IMR-90 (cell line): ENCODE measurements at regions not wholly inside any gene's neighbourhood (a gene's known extent, or its start where the extent isn't known, plus 50 kb on each side); places are given as distances from the start of the nearest gene placed in this dataset.

Source experiments
- FOS ChIP-seq: fragments of 150-350 bp; IDR thresholded peaks from 2 replicates; pipeline ENCODE4 v1.6.1; 2016; ENCODE audit warnings: low read depth, low read length
- MAZ ChIP-seq: IDR thresholded peaks from 2 replicates; pipeline ENCODE4 v1.6.1; 2012; ENCODE audit warnings: low read depth, mild to moderate bottlenecking, low read length, improper control_type of control experiment, moderate library complexity, borderline replicate concordance
- NFE2L2 ChIP-seq: fragments of 150-350 bp; IDR thresholded peaks from 2 replicates; pipeline ENCODE4 v1.6.1; 2016; ENCODE audit warnings: low read depth, mild to moderate bottlenecking, low read length
- POLR2A ChIP-seq: IDR thresholded peaks from 2 replicates; pipeline ENCODE4 v1.6.1; 2012; ENCODE audit warnings: mild to moderate bottlenecking, low read depth, low read length
- RAD21 ChIP-seq: IDR thresholded peaks from 2 replicates; pipeline ENCODE4 v1.6.1; 2012; ENCODE audit warnings: low read length, improper control_type of control experiment
- SMC3 ChIP-seq: fragments of 150-350 bp; IDR thresholded peaks from 2 replicates; pipeline ENCODE4 v1.6.1; 2016; ENCODE audit warnings: low read depth, mild to moderate bottlenecking, antibody characterized with exemption, low read length, moderate library complexity
- TF ChIP-seq, protein P1 (sequence below): conservative IDR thresholded peaks from 2 replicates; pipeline ENCODE4 v1.5.1; 2012; ENCODE audit warnings: mild to moderate bottlenecking, low read depth, low read length, improper control_type of control experiment

DNA sequence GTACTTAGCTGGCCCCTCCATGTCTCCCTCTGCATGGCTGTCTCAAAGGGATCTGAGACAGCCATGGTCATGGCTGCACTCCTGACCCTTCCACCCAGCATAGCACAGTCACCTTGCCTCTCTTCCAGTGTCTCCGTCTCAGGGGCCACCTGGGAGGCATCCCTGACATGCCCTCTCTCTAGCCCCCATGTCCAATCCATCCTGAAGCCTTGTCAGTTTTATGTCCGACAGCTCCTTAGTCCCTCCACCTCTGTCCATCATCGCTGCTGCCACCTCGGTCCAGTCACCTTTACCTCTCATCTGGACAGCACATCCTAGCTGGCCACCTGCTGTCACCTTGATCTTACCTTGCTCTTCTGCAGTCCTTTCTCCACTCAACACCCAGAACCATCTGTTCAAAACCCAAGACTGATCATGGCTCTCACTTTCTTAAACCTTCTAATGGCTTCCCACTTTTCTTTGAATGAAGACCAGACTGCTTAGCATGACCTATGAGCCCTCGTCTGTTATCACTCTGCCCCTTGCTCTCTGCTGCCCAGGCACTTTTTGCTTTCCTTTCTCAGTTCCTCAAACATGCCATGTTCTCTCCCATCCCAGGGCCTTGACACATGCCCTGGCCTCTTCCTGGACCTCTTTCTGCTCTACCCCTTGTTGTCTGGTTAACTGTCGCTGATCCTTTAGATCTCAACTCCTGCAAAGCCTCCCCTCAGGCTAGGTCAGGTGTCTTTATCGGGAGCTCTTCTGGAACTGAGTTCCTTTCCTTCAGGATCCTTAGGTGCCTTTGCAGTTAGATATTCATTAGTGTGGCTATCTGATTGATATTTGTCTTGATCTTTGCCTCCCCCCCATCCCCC, 181.8 kb upstream of the PITX1 start:
- TF ChIP-seq, protein P1, sequence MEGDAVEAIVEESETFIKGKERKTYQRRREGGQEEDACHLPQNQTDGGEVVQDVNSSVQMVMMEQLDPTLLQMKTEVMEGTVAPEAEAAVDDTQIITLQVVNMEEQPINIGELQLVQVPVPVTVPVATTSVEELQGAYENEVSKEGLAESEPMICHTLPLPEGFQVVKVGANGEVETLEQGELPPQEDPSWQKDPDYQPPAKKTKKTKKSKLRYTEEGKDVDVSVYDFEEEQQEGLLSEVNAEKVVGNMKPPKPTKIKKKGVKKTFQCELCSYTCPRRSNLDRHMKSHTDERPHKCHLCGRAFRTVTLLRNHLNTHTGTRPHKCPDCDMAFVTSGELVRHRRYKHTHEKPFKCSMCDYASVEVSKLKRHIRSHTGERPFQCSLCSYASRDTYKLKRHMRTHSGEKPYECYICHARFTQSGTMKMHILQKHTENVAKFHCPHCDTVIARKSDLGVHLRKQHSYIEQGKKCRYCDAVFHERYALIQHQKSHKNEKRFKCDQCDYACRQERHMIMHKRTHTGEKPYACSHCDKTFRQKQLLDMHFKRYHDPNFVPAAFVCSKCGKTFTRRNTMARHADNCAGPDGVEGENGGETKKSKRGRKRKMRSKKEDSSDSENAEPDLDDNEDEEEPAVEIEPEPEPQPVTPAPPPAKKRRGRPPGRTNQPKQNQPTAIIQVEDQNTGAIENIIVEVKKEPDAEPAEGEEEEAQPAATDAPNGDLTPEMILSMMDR: no peak
- TF ChIP-seq POLR2A (no peak), FOS (no peak), MAZ (no peak), SMC3 (no peak), NFE2L2 (no peak), RAD21 (no peak)
